ENCODE measurements at regions not wholly inside any gene's neighbourhood (a gene's known extent, or its start where the extent isn't known, plus 50 kb on each side); places are given as distances from the start of the nearest gene placed in this dataset.

DNA sequence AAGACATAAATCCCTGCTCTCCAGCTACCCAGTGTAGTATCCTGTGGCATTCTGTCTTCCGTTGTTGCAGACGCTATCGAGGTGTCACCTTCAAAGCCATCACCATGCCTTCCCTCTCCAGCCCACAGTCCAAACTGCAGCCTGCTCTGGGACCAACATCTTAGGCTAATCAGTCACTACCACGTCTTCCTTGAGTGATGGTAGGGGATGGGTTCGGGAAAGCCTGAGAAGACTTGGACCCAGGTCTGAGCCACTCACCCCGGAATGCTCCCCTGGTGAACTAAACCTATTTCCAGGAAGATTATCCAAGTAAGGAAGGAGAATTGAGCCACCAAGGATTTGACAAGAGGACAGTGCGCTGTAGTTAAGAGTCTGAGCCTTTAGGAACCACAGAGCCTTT, 52.9 kb upstream of the IRX1 start:
- no peak for DNase-seq (ENCODE audit: low read depth in 4 of 4, low spot score in 3 of 4)

DNA sequence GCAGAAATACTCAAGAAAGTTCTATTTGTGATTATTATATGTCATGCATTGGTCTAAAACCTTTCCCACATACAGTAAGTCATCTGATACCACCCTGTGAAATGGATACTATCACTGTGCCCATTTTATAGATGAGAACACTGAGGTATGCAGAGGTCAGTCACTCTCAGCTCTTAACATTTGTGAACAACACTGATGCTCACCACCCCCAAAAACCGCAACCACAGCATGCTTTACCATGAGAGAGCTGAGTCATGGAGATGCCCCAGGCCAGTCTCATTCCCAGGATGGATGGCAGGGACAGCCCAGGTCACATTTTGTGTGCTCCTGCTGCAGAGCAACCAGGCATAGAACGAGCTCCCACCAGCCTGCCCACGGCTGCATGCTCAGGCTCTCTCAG, 53.5 kb upstream of the IRX1 start:
- DNase-seq (ENCODE audit: low read depth in 4 of 4, low spot score in 3 of 4), result no peak

DNA sequence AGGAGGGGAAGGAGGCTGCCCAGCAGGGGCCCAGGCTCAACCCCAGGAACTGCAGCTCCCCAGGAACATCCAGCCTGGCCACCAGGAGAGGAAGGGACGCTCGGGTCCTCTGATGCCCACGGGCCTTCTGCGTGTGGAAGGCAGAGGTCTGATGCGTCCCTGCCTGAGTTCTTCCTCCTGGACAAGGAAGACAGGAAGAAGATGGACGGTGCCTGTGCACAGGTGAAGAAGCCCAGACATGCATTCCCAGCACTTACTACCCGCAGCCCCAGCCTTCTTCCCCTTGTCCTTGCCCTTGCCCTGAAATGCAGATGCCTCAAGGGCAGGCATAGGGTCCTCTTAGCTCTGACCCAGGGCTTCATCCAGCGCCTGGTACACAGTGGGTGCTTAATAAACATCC, 56.7 kb upstream of the IRX1 start:
- DNase-seq (ENCODE audit: low read depth in 4 of 4, low spot score in 3 of 4), result no peak

DNA sequence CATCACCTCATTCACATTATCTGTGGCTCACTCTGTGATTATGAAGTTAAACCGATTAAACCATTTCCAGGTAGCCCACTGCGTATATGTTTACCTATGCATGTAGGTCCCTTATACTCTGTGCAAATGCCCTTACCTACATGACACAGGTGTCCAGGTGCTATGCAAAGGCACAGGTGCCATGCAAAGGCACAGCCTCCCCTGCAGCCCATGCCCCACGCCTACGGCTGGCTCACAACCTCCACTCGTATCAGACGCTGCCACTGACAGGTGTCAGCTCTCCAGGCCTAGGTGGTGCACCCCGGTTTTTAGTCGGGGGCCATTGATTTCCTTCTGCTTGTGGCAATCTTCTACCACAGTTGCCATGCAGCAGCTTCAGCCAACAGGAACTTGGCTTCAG, 57.7 kb upstream of the IRX1 start:
- no peak for DNase-seq (ENCODE audit: low read depth in 4 of 4, low spot score in 3 of 4)

DNA sequence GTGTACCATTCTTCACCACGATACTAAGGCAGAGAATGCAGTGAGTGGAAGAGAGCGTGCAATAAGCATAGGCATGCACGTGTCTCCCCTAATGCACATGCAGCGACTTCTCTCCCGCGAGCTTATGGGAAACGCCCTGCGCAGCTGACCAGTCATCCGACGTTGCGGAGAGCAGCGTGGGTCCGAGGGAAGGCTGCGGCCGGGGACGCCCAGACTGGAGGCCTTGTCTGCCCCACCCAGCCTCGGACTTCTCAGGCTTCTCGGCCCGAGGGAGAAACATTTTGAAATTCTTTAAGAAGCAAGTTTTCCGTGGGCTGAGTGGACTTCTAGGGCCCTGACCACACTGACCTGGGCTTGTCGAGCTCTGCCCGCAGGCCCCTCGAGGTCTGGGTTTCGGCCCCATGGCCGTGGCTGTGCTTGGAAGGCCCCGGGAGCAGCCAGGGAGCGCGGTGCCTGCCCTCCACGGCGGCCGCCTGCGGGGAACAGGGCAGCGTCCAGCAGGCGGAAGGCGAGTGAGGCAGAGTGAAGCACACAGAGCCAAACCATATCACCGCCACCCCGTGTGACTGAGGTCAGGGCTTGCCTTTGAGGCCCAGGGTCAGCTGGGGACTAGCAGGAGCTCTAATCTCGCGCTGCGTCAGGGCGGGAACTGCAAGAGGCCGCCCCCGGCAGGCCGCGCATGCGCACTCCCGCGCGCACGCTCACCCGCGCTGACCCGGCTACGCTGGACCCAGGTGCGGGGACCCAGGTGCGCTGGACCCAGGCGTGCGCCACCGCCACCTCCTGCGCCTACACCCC, 60.0 kb upstream of the IRX1 start:
- DNase-seq (ENCODE audit: low read depth in 4 of 4, low spot score in 3 of 4), result no peak

DNA sequence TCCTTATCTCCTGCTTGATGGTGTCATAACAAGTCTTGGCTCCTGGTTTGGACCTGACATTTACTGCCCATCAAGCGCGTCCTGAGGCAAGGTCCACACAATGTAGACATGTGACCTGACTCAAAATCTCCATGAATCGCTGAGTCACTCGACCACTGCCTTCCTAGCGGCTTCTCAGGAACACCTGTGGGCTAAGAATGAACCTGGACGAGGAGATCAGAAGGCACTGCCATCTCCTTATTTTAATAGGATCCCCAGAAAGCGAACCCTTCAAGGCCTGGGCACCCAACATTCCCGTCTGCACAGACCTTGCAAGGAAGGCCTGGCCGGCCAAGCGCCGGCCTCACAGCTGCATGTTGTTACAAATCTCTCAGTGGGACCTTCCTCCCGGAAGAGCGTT, 60.6 kb upstream of the IRX1 start:
- DNase-seq (ENCODE audit: low read depth in 4 of 4, low spot score in 3 of 4), result no peak

DNA sequence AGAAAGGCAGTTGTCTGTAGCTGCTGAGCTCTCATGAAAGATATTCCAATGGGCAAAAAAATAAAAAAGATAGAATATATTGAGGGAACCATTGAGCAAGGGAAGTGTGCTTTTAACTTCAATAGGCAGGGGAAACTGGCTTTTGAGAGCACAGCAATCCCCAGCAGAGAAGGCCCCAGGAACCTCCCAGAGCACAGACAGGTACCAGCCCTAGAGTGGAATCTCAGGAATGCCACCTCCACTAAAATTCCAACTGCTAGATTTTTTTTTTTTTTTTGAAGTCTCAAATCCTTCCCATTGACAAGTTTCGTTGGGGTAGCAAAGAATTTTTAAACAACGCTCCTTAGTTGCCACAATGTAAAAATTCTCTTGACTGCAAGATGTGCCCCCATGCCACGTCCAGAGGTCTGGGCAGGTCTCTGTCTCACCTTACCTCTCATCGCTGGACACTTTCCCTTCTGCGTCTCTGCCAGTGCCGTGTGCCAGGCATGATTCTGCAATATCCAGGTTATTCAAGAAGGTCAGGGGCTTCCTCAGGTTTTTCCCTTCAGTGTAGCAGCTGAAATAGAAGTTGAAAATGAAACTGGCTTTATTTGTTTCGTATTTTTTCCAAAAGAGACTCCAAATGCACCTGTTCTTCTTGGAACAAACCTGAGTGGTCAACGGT, 64.2 kb upstream of the IRX1 start:
- DNase-seq (ENCODE audit: low read depth in 4 of 4, low spot score in 3 of 4), result no peak

DNA sequence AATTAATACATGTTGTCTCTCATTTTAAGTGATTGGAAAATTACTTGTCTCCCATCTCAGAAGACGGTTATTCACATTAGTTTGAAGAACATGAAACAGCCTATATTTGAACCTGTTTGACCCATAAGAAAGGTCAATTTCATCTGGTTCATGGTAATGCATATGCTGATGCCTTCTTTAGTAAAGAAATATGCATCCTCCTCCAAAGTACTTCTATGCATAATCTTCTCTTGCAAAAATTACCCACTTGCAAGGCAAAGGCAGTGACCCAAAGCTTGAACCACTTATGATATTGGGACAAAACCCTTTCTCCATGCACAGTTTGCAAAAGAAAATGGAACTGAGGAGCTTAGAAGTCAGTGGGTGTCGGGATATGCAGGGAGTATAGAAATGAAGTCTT, 65.4 kb upstream of the IRX1 start:
- no peak for DNase-seq (ENCODE audit: low read depth in 4 of 4, low spot score in 3 of 4)

DNA sequence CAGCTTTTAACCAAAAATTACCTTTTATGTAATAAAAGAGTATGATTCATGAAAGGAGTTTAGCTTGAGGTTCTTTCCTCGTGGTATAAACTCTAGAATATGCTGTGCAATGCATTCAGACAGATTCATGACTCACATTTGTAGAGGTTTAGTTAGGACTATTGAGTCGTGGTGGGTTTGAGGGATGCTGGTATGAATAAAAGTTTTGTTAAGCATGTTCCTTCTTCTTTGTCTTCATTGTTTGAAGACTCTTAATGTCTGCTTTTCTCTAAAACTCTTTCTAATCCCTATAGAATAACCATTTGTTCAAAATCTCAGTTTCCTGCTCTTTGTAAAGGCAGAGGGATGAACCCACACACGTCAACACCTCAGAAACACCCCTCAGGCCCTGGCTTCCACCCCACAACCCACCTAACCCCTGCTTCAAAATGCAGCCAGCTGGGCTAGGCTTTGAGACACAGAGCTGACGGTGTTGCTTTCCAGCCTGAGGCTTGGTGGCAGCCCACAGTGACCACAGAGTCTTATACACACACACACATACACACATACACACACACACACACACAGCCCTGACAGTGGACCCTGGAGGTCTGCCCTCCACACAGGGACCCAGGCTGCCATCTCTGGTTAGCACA, 69.0 kb upstream of the IRX1 start:
- no peak for DNase-seq (ENCODE audit: low read depth in 4 of 4, low spot score in 3 of 4)

DNA sequence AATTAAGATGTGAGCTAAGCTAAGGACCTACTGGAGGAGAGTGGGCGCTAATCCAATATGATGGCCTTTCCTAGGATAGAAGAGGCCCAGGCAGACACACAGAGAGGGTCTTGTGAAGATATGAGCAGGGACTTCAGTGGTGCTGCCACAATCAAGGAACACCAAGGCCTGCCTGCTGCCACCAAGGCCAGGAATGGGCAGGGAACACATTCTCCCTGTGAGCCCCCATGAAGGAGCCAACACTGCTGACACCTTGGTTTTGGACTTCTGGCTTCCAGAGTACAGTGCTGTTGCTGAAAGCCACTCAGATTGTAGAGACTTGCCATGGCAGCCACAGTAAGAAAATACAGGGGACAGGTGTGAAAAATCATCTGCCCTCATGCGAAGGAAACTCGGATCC, 73.1 kb upstream of the IRX1 start:
- DNase-seq (ENCODE audit: low read depth in 4 of 4, low spot score in 3 of 4), result no peak

DNA sequence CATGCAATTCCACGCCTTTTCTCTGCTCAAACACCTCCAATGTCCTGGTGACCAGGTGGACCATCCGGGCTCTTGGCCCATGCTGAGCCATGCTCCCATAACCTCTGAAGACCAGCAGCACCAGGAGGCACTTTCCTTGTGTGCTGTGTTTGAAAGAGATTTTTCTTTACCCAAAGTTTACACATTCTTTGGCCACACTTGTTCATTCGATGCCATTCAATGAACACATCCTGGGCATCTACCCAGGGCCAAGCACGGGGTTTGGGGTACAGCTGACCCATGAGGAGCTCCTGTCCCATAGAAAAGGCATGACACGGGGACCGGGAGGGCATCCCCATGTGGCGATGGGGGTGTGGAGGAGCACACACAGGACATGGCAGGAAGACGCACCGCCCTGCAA, 77.1 kb upstream of the IRX1 start:
- no peak for DNase-seq (ENCODE audit: low read depth in 4 of 4, low spot score in 3 of 4)

DNA sequence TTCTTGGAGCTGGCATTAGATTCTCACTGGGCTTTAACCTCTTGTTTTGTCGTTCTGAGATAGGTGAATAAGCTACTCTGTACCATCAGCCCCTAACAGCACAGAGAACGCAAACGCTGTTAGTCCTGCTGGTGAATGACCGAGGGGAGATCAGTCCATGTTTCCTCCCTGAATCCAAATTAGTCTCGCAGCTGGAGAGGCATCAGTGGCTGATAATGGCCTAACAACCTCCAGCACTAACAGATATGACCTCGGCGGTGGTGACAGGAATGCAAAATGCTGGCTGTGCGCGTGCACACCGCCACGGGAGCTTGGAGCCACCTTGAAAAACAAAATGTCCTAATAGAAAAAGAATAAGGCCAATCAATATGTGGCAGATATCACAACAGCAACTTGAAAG, 77.6 kb upstream of the IRX1 start:
- no peak for DNase-seq (ENCODE audit: low read depth in 4 of 4, low spot score in 3 of 4)

DNA sequence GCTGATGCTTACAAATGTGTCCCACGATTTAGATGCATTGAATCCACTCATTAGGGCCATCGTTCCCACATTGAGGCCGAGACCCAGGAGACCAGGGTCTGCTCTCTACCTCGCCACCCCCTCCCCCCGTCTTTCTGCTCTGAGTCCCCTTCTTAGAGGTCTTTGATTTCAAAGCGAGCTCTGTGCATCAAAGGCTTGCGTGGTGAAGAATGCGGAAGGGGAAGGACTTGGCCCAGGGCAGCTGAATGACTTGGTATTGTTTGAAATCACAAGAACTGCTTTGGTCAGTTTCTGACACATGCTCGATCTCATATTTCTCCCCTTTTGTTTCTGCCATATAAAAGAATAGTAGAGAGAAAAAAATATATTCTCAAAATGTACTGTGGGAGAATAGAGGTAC, 78.3 kb upstream of the IRX1 start:
- DNase-seq (ENCODE audit: low read depth in 4 of 4, low spot score in 3 of 4), result peak in 1 of 4 donors; percentile 5

DNA sequence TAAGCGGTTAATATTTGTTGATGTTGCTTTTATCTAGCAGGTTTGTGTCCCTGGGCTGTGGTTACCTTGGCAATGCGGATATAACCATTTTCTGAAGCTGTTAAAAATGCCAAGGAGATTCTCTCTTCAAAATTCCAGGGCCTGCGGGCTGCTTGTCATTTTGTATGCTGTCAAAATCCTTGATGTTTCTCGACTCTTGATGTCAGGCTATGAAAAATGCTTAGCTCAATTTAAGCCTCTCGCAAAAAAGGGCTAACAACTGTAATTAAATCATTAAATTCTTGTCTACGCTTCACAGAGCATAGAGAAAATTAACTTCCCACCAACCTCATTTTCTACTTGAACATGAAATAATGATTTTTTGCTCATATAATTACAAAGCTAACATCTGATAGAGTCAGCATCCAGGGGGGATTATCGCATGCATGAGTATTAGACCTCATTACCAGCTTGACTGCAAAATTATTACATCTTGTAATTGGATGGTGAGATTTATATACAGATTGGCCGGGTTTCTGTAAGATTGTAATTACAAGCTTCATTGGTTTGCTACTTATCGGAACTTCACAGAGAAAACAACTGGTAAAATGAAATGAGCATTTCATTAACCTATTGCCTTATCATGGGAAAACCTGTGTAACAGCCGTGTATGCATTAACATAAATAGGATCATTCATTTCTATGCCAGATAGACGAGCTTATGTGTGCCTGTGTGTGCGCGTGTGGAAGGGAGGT, 83.1 kb upstream of the IRX1 start:
- DNase-seq (ENCODE audit: low read depth in 4 of 4, low spot score in 3 of 4), result no peak

DNA sequence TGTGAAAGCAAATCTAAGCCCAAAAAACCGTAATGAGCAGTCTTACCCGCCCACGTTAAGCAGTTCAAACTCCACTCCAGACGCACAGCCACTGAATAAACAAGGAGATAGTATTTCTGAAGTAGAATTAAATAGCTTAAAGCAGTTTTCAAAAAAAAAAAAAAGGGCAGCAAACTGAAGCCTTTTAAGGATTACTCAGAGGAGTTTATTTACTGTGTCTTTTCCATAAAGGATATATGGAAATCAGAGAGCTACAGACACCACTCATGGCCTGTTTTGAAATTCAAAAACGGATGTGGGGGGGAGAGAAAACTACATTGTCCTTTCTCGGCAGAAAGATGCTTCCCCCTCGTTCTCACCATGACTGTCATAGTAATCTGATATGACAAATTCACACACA, 83.7 kb upstream of the IRX1 start:
- no peak for DNase-seq (ENCODE audit: low read depth in 4 of 4, low spot score in 3 of 4)

DNA sequence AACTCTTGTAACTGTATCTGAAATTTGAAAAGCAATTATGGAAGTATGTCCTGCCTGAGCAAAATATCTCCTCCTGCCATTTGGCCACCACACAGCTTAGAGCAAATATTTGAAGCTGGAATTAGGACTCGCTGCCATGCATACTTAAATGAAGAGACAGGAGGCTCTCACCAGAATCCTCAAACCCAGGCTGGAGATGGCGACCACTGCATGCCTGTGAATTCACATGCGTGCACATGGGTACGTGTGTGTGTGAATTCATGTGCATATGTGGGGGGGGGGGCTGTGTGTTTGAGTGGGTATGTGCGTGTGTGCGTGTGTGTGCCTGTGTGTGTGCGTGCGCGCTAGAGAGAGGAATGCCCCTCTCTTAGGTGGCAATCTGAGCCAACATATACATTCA, 84.1 kb upstream of the IRX1 start:
- no peak for DNase-seq (ENCODE audit: low read depth in 4 of 4, low spot score in 3 of 4)

DNA sequence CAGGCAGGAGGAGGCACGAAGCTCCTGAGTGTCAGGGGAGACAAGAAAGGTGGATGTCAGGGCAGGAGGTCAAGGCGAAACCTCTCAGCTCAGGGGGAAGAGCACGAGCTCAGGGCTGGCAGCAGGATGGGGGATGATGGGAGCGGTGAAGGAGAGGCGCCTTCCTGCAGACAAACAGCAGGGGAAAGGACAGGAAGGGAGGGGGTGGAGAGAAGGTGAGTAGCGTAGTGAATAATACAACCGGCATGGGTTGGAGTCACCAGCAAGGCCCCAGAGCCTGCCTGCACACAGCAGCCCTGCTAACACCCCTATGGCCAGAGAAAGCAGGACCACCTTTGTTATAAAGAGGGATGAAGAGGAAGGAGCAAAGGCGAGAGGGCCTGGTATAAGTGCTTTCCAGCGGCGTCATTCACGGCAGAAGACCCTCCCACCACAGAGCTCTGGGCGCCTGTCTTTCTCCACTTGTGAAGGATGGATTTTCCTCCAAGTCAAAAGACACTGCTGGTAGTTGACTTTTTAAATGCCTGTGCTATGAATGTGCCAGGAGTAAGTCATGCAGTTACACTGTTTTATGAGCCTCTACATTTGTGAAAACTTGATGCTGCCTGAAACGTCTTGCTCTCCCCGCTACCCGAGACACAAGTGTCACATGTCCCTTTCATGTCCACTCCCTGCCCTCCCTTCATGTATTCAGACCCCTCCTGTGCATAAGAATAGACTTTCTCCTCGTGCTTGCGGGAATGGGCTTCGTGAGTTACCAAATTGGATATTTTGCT, 84.8 kb upstream of the IRX1 start:
- DNase-seq (ENCODE audit: low read depth in 4 of 4, low spot score in 3 of 4), result no peak

DNA sequence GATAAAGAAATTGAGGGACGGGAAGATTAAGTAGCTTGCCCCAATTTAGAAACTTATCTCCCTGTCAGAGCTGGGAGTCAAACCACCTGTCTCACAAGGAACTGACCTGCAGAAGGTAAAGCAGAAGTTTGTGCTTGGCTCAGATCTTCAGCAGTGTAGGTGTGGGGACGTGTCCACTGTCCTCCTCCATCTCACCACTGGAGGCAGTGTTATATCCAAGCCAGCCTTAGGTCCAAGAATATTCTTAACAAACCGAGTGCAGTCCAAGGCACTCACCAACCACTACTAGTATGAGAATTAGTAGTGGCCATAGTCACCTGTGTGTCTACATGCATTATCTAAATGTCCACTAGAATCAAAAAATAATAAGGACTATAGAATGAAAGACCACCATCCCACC, 86.3 kb upstream of the IRX1 start:
- no peak for DNase-seq (ENCODE audit: low read depth in 4 of 4, low spot score in 3 of 4)

DNA sequence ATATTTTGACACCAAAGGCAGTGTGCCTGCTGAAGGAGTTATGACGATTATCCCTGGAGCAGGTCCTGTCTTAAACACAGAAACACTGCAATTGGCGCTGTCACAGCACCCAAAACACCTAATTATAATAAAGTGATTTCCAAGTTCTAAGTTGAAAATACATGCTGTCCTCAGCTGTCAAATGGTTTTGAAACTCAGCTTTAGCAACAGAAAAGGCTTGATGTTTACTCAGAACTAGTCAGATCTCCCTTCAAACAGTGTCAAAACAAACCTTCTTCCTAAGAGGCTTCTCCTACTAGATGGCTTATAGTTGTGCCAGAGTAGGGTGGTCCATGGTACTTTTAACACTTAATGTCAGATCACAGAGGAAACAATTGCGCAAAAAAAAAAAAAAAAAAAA, 87.2 kb upstream of the IRX1 start:
- DNase-seq (ENCODE audit: low read depth in 4 of 4, low spot score in 3 of 4), result no peak

DNA sequence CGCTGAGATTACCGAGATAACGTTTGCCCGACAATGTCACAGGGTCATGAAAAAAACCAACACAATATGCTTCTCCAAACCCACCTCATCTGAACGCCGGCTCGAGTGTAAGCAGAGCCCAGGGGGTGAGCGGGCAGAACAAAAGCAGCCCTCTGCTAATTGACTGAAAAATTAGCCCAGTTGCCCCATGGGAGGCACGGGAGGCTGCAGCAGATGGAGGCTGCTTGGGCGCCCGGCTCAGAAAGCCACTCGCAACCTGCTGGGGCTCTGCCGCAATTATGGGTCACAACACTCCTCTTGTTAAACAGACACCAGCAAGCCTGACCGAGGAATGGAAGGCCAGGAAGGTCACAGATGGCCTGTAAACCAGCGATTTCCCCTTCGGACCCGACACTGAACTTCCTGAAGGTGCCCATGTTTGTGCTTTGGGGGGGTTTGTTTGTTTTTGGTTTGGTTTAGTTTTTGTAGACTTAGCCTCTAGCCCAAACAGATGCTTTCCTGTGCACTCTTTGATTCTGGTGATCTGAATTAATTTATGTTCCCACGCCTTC, 104.6 kb upstream of the IRX1 start:
- DNase-seq (ENCODE audit: low read depth in 4 of 4, low spot score in 3 of 4), result no peak

Data from right renal pelvis (tissue), 4 donors.